AG08396 (cell line): ENCODE measurements at regions not wholly inside any gene's neighbourhood (a gene's known extent, or its start where the extent isn't known, plus 50 kb on each side); places are given as distances from the start of the nearest gene placed in this dataset.
"Not testable (repeated sequence)": the region's sequence is repeated elsewhere in the genome, so short reads cannot be mapped to it uniquely, and the experiment has no call there.

ENCODE experiments used
- DNase-seq: peaks from one replicate; pipeline ENCODE4 v3.0.0; 2012; ENCODE audit warnings: low spot score, mixed read lengths

DNA sequence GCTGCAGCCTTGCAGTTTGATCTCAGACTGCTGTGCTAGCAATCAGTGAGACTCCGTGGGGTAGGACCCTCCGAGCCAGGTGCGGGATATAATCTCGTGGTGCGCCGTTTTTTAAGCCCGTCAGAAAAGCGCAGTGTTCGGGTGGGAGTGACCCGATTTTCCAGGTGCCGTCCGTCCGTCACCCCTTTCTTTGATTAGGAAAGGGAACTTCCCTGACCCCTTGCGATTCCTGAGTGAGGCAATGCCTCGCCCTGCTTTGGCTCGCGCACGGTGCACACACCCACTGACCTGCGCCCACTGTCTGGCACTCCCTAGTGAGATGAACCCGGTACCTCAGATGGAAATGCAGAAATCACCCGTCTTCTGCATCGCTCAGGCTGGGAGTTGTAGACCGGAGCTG is 203.2 kb downstream of the SNCAIP start:
- DNase-seq, result not testable (repeated sequence)

- DNase-seq, result peak; percentile 62
Measured at GRCh38 chr5:122515709-122516431, 203.8 kb downstream of the SNCAIP start.

- no peak for DNase-seq
Measured at GRCh38 chr5:122516432-122516743, 204.4 kb downstream of the SNCAIP start.

GRCh38 chr5:122517091-122517490 is 205.1 kb downstream of the SNCAIP start:
- DNase-seq, result no peak

DNA sequence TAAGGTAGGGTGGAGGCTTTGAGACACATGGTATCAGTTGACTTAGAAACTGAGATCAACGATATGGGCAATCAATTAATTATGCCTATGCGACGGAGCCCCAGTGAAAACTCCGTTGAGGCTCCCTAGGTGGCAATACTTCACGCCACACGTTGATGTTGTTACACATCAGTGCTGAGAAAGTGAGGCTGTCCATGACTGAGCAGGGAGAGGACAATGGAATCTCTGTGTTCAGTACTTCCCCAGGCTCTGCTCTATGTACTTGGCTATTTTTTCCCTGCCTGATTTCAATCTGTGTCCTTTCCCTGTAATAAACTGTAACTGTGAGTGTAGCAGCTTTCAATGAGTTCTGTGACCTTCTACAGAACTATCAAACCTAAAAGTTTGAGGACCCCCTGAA is 211.7 kb downstream of the SNCAIP start:
- no peak for DNase-seq

GRCh38 chr5:122527547-122527946 is 215.5 kb downstream of the SNCAIP start:
- DNase-seq, result no peak

GRCh38 chr5:122532035-122532434 is 220.0 kb downstream of the SNCAIP start:
- no peak for DNase-seq

GRCh38 chr5:122533825-122534224 is 221.8 kb downstream of the SNCAIP start:
- DNase-seq, result no peak

DNA sequence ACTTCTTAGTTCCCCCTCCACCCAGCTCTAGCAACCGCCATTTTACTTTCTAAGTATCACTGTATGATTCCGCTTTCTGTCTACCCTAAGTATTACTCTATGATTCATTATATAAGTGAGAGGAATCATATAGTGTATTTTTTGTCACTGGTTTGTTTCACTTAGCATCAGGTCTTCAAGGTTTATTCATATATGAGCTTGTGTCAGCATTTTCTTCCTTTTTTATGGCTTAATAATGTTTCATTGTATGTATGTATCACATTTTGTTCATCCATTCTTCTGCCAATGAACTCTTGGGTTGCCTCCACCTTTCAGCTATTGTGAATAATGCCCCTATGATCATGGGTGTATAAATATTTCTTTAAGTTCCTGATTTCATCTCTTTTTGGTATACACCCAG is 222.8 kb downstream of the SNCAIP start:
- no peak for DNase-seq

- DNase-seq, result no peak
Measured at GRCh38 chr5:122541388-122541787, 229.4 kb downstream of the SNCAIP start.

- no peak for DNase-seq
Measured at GRCh38 chr5:122545986-122546385, 228.9 kb upstream of the SNX2 start.

GRCh38 chr5:122547219-122547618 is 227.7 kb upstream of the SNX2 start:
- no peak for DNase-seq

- no peak for DNase-seq
Measured at GRCh38 chr5:122547669-122548068, 227.2 kb upstream of the SNX2 start.

DNA sequence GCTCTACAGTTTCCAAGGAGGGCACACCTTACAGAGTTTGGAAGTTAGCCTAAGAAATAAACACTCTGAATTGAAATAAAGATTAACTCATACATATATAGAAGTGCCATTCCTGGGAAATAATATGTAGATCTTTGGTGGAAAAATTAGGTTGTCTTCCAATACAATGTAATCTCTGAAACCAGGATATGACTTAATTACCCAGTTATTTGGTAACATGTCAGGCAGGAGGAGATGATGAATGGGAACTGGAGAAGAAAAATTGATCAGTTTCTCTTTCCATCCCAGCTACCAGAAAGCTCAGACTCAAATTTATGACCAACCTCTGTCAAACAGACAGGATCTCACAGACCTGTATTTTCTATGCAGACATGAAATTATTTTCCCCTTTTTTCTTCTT is 215.2 kb upstream of the SNX2 start:
- DNase-seq, result no peak

GRCh38 chr5:122561209-122561608 is 213.7 kb upstream of the SNX2 start:
- DNase-seq, result no peak

DNA sequence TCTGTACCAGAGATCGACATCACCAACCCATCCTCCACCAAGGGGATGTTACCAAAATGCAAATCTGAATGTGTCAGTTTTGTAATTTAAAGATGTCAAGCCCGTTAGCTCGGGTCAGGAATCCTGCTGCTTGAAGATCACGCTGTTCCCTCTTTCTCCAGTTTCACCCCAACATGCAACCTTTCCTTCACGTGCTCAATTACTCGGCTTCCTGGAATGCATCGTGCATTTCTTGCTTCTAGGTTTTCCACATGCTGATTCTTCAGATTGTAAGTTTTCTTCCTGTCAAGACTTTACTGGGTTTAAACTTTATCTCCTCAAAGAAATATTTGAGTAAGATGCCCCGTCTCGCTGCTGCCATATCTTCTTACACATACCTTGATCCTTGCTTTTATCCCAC is 209.5 kb upstream of the SNX2 start:
- DNase-seq, result no peak

DNA sequence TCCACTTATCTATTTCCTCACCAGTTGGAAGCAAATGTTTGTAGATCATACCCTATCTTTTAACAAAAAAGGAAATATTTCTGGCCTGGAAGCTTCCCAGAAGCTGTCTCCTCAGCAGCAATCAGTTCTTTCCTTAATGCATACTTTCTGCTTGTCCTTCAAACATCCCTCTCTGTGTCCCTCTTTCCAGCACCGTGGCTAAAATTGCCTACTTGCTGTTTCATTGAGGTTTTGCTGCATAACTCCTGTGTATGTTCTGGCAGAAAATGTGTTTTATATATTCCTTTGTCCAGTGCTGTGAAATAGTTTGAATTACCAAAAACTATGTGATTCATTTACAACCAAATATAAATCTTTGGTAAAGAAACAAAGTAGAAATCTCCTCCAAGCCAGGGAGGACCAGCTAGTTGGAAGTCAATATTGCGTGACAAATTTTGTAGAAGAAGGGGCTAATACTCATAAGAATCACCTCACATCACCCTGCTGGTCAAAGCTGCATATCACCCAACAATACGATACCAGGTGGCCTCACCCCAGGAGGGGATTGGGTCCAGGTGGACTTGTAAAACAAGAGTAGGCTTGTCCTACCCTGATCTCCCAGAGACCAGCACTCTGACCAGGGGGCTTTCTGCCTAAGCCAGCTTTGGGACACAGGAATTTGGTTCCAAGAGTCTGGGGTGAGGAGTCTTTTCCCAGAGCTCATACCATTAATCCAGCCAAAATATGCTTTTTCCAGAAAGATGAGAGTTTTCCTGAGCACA is 198.4 kb upstream of the SNX2 start:
- no peak for DNase-seq

- no peak for DNase-seq
Measured at GRCh38 chr5:122581629-122582028, 193.3 kb upstream of the SNX2 start.

DNA sequence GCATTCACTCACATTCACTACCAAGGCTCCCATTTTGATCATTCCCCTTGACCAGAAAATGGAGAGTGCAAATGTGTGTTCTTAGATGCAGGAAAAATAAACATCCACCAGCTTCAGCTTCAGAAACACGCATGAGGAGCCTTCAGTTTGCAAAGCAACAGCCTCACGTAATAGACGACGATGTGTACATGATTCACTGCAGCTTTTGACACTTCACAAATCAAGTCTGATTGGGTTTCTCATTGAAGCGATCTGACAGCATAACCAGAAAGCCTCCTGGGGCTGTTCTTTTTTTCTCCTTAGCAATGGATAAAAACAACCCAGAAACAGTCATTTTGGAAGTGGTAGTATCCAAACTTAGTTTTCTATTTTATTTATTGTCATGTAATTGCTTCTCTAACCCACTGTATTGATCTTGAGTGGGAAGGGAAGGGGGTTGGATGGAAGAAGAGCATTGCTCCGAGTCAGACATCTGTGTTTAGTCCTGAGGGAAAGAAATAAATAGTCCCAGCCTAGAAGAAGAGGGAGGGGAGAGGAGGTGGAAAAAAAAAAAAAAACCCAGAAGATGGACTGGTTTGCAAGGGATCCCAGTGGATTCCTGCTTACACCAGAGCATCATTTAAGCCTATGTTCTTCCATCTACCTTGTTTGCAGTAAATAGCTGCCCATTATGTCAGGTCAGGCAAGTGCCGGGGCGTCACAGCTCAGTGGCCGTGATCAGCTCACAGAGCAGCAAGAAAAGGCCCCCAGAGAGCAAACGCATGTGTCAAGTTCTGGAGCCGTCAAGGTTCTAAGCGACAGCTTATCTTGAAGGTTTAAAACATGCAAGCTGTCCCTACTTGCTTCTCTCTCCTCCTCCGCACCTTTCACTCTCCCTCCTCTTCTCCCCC is 190.2 kb upstream of the SNX2 start:
- DNase-seq, result peak; percentile 13

- DNase-seq, result no peak
Measured at GRCh38 chr5:122585371-122585770, 189.5 kb upstream of the SNX2 start.

- peak; percentile 24 for DNase-seq
Measured at GRCh38 chr5:122586351-122586750, 188.5 kb upstream of the SNX2 start.

DNA sequence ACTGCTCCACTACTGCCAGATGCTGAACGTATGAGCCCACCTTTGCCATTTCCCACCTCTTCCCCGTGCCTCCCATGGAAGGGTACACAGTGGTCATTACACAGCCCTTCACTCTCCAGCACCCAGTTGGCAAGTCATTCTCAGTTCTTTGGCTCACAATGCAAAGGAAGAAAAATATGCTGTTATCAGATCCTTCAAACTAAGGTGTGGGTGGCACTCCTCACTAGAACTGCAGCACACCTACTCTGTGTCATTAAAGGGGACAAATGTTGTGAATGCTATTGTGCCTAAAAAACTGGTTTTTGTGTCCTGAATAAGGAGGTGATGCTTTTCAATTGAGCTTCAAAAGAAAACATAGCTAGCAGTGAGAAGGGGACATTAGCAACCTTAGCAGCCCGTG is 183.1 kb upstream of the SNX2 start:
- no peak for DNase-seq

- no peak for DNase-seq
Measured at GRCh38 chr5:122599000-122599399, 175.9 kb upstream of the SNX2 start.
